Epithelial cell of esophagus (primary cell): ENCODE measurements at regions not wholly inside any gene's neighbourhood (a gene's known extent, or its start where the extent isn't known, plus 50 kb on each side); places are given as distances from the start of the nearest gene placed in this dataset.

Experiments used
- DNase-seq: peaks from one replicate; pipeline ENCODE4 v3.0.0; 2010; ENCODE audit warnings: low read depth
- H3K4me3 ChIP-seq: 2 replicates; pipeline ENCODE4 v1.5.1; 2011; ENCODE audit warnings: mild to moderate bottlenecking, low read length, control low read depth
- CTCF ChIP-seq: IDR thresholded peaks from 2 replicates; pipeline ENCODE4 v1.5.1; 2011; ENCODE audit warnings: low read depth, mild to moderate bottlenecking, low read length, control low read depth, inconsistent platforms; ENCODE audit not compliant: insufficient read depth; ENCODE audit errors: missing control alignments

- no peak for TF ChIP-seq CTCF
- H3K4me3 ChIP-seq = no peak overlapping the region
- peak; percentile 87 for DNase-seq
Observed at GRCh38 chr1:96865731-96866685, 144.4 kb downstream of the PTBP2 start.

GRCh38 chr1:96872757-96873156 is 151.2 kb downstream of the PTBP2 start:
- no peak for DNase-seq
- H3K4me3 ChIP-seq = no peak overlapping the region
- no peak for TF ChIP-seq CTCF

GRCh38 chr1:96878640-96879039 is 157.1 kb downstream of the PTBP2 start:
- H3K4me3 ChIP-seq = no peak overlapping the region
- no peak for TF ChIP-seq CTCF
- DNase-seq = no peak

- H3K4me3 ChIP-seq = no peak overlapping the region
- DNase-seq = peak; percentile 4
- no peak for TF ChIP-seq CTCF
Observed at GRCh38 chr1:96880626-96881025, 159.0 kb downstream of the PTBP2 start.

GRCh38 chr1:96882096-96882495 is 160.5 kb downstream of the PTBP2 start:
- TF ChIP-seq CTCF = no peak
- no peak overlapping the region for H3K4me3 ChIP-seq
- no peak for DNase-seq

GRCh38 chr1:96886474-96886873 is 164.9 kb downstream of the PTBP2 start:
- no peak for DNase-seq
- no peak for TF ChIP-seq CTCF
- H3K4me3 ChIP-seq = no peak overlapping the region

- peak; percentile 24 for DNase-seq
- H3K4me3 ChIP-seq = no peak overlapping the region
- TF ChIP-seq CTCF = no peak
Observed at GRCh38 chr1:96887501-96887900, 165.9 kb downstream of the PTBP2 start.
